Mucosa of rectum (tissue), 2 donors: ENCODE measurements at regions not wholly inside any gene's neighbourhood (a gene's known extent, or its start where the extent isn't known, plus 50 kb on each side); places are given as distances from the start of the nearest gene placed in this dataset.

Source experiments
- H3K27ac ChIP-seq, 2 donors: one replicate each; pipeline ENCODE4 v1.7.0; 2013; ENCODE audit warnings: inconsistent platforms in 2 of 2, low read depth in 2 of 2, low read length in 2 of 2
- H3K27me3 ChIP-seq, 2 donors: one replicate each; pipeline ENCODE4 v1.7.0; 2013; ENCODE audit warnings: low read length in 2 of 2; ENCODE audit not compliant: control insufficient read depth in 2 of 2, insufficient read depth in 2 of 2
- H3K36me3 ChIP-seq, 2 donors: one replicate each; pipeline ENCODE4 v1.7.0; 2013; ENCODE audit warnings: low read length in 2 of 2; ENCODE audit not compliant: control insufficient read depth in 2 of 2, insufficient read depth in 2 of 2
- H3K4me1 ChIP-seq, 2 donors: one replicate each; pipeline ENCODE4 v1.7.0; 2013; ENCODE audit warnings: low read length in 2 of 2, mild to moderate bottlenecking in 1 of 2; ENCODE audit not compliant: control insufficient read depth in 2 of 2, insufficient read depth in 2 of 2
- H3K4me3 ChIP-seq, 2 donors: one replicate each; pipeline ENCODE4 v1.7.0; 2013; ENCODE audit warnings: low read length in 2 of 2
- H3K9ac ChIP-seq, 2 donors: one replicate each; pipeline ENCODE4 v1.7.0; 2013; ENCODE audit warnings: low read length in 2 of 2, low read depth in 1 of 2, mild to moderate bottlenecking in 1 of 2
- H3K9me3 ChIP-seq, 2 donors: one replicate each; pipeline ENCODE4 v1.7.0; 2013; ENCODE audit warnings: low read length in 2 of 2; ENCODE audit not compliant: control insufficient read depth in 2 of 2
- donor health status: healthy.
- donor health status: Normal muscosa, but diverticular disease.

GRCh38 chr18:51622702-51623101, 425.2 kb upstream of the MEX3C start:
- H3K9me3 ChIP-seq = no peaks in the 10 kb centered on the region
- H3K9ac ChIP-seq = no peak overlapping the region
- no peak overlapping the region for H3K27ac ChIP-seq
- no peak overlapping the region for H3K4me3 ChIP-seq
- no peaks in the 10 kb centered on the region for H3K4me1 ChIP-seq
- H3K36me3 ChIP-seq = no peaks in the 10 kb centered on the region
- peaks cover 0 to 1% of the 10 kb centered on the region in 2 donors for H3K27me3 ChIP-seq

GRCh38 chr18:51623653-51624052, 426.2 kb upstream of the MEX3C start:
- H3K36me3 ChIP-seq = no peaks in the 10 kb centered on the region
- H3K27me3 ChIP-seq = peaks cover 0 to 1% of the 10 kb centered on the region in 2 donors
- H3K9me3 ChIP-seq = no peaks in the 10 kb centered on the region
- no peak overlapping the region for H3K9ac ChIP-seq
- H3K4me3 ChIP-seq = no peak overlapping the region
- H3K27ac ChIP-seq = no peak overlapping the region
- no peaks in the 10 kb centered on the region for H3K4me1 ChIP-seq

- H3K9me3 ChIP-seq = no peaks in the 10 kb centered on the region
- H3K27ac ChIP-seq = no peak overlapping the region
- no peaks in the 10 kb centered on the region for H3K36me3 ChIP-seq
- H3K27me3 ChIP-seq = no peaks in the 10 kb centered on the region
- no peak overlapping the region for H3K4me3 ChIP-seq
- no peaks in the 10 kb centered on the region for H3K4me1 ChIP-seq
- no peak overlapping the region for H3K9ac ChIP-seq
Measured at GRCh38 chr18:51630706-51631105, 433.2 kb upstream of the MEX3C start.

GRCh38 chr18:51637881-51638280, 440.4 kb upstream of the MEX3C start:
- Histone ChIP-seq H3K36me3 (no peaks in the 10 kb centered on the region), H3K27ac (no peak overlapping the region), H3K4me3 (no peak overlapping the region), H3K9ac (no peak overlapping the region), H3K4me1 (no peaks in the 10 kb centered on the region), H3K27me3 (no peaks in the 10 kb centered on the region), H3K9me3 (no peaks in the 10 kb centered on the region)

GRCh38 chr18:51639541-51639940, 442.1 kb upstream of the MEX3C start:
- Histone ChIP-seq H3K36me3 (no peaks in the 10 kb centered on the region), H3K4me1 (no peaks in the 10 kb centered on the region), H3K27me3 (no peaks in the 10 kb centered on the region), H3K9ac (no peak overlapping the region), H3K4me3 (no peak overlapping the region), H3K27ac (no peak overlapping the region), H3K9me3 (no peaks in the 10 kb centered on the region)

- H3K9ac ChIP-seq = no peak overlapping the region
- no peak overlapping the region for H3K27ac ChIP-seq
- H3K4me3 ChIP-seq = no peak overlapping the region
- H3K4me1 ChIP-seq = no peaks in the 10 kb centered on the region
- no peaks in the 10 kb centered on the region for H3K9me3 ChIP-seq
- H3K36me3 ChIP-seq = no peaks in the 10 kb centered on the region
- H3K27me3 ChIP-seq = no peaks in the 10 kb centered on the region
Measured at GRCh38 chr18:51643483-51643882, 446.0 kb upstream of the MEX3C start.

GRCh38 chr18:51645607-51646006, 448.1 kb upstream of the MEX3C start:
- Histone ChIP-seq H3K4me1 (no peaks in the 10 kb centered on the region), H3K9me3 (no peaks in the 10 kb centered on the region), H3K27ac (no peak overlapping the region), H3K4me3 (no peak overlapping the region), H3K9ac (no peak overlapping the region), H3K36me3 (no peaks in the 10 kb centered on the region), H3K27me3 (no peaks in the 10 kb centered on the region)

GRCh38 chr18:51647346-51647745, 449.9 kb upstream of the MEX3C start:
- Histone ChIP-seq H3K9ac (no peak overlapping the region), H3K27me3 (no peaks in the 10 kb centered on the region), H3K27ac (no peak overlapping the region), H3K4me1 (no peaks in the 10 kb centered on the region), H3K36me3 (no peaks in the 10 kb centered on the region), H3K9me3 (no peaks in the 10 kb centered on the region), H3K4me3 (no peak overlapping the region)

GRCh38 chr18:51647942-51648341, 450.5 kb upstream of the MEX3C start:
- H3K27me3 ChIP-seq = no peaks in the 10 kb centered on the region
- H3K9me3 ChIP-seq = no peaks in the 10 kb centered on the region

GRCh38 chr18:51649796-51650195, 452.3 kb upstream of the MEX3C start:
- no peaks in the 10 kb centered on the region for H3K9me3 ChIP-seq
- H3K4me3 ChIP-seq = no peak overlapping the region
- H3K36me3 ChIP-seq = no peaks in the 10 kb centered on the region
- no peak overlapping the region for H3K27ac ChIP-seq
- H3K27me3 ChIP-seq = no peaks in the 10 kb centered on the region
- no peak overlapping the region for H3K9ac ChIP-seq
- H3K4me1 ChIP-seq = no peaks in the 10 kb centered on the region

More at GRCh38 chr18:51647942-51648341, 450.5 kb upstream of the MEX3C start:
- H3K36me3 ChIP-seq = no peaks in the 10 kb centered on the region
- H3K27ac ChIP-seq = no peak overlapping the region
- no peak overlapping the region for H3K9ac ChIP-seq
- no peaks in the 10 kb centered on the region for H3K4me1 ChIP-seq
- H3K4me3 ChIP-seq = no peak overlapping the region

- Histone ChIP-seq H3K4me1 (no peaks in the 10 kb centered on the region), H3K4me3 (no peak overlapping the region)
Measured at GRCh38 chr18:51651761-51652160, 454.3 kb upstream of the MEX3C start.

More at GRCh38 chr18:51651761-51652160, 454.3 kb upstream of the MEX3C start:
- Histone ChIP-seq H3K27me3 (no peaks in the 10 kb centered on the region), H3K27ac (no peak overlapping the region), H3K36me3 (no peaks in the 10 kb centered on the region), H3K9ac (no peak overlapping the region), H3K9me3 (no peaks in the 10 kb centered on the region)
